GM21786 (cell line): ENCODE measurements at regions not wholly inside any gene's neighbourhood (a gene's known extent, or its start where the extent isn't known, plus 50 kb on each side); places are given as distances from the start of the nearest gene placed in this dataset.

Experiments
- ATAC-seq: cut with Tn5 transposase; IDR thresholded peaks from one replicate; pipeline ENCODE4 v1.9.1; 2021; ENCODE audit not compliant: unreplicated experiment

GRCh38 chr11:92854162-92854561 is 115.3 kb upstream of the MTNR1B start:
- ATAC-seq, result no peak

GRCh38 chr11:92854952-92855351 is 114.5 kb upstream of the MTNR1B start:
- no peak for ATAC-seq

GRCh38 chr11:92855607-92856405 is 113.6 kb upstream of the MTNR1B start:
- ATAC-seq, result no peak

- ATAC-seq, result no peak
Measured at GRCh38 chr11:92857407-92857806, 112.0 kb upstream of the MTNR1B start.

GRCh38 chr11:92859156-92859690 is 110.2 kb upstream of the MTNR1B start:
- ATAC-seq, result no peak

- ATAC-seq, result no peak
Measured at GRCh38 chr11:92861634-92862033, 107.8 kb upstream of the MTNR1B start.

GRCh38 chr11:92865352-92865751 is 104.1 kb upstream of the MTNR1B start:
- no peak for ATAC-seq

GRCh38 chr11:92866679-92867282 is 102.7 kb upstream of the MTNR1B start:
- ATAC-seq, result no peak

- ATAC-seq, result no peak
Measured at GRCh38 chr11:92867913-92868619, 101.4 kb upstream of the MTNR1B start.

- ATAC-seq, result no peak
Measured at GRCh38 chr11:92869716-92870115, 99.7 kb upstream of the MTNR1B start.

GRCh38 chr11:92870196-92870832 is 99.1 kb upstream of the MTNR1B start:
- no peak for ATAC-seq

- ATAC-seq, result no peak
Measured at GRCh38 chr11:92873551-92873950, 95.9 kb upstream of the MTNR1B start.

GRCh38 chr11:92875473-92875872 is 94.0 kb upstream of the MTNR1B start:
- no peak for ATAC-seq

GRCh38 chr11:92879086-92879485 is 90.4 kb upstream of the MTNR1B start:
- no peak for ATAC-seq

- ATAC-seq, result no peak
Measured at GRCh38 chr11:92880381-92880780, 89.1 kb upstream of the MTNR1B start.

GRCh38 chr11:92881940-92882450 is 87.5 kb upstream of the MTNR1B start:
- ATAC-seq, result no peak

GRCh38 chr11:92882828-92883611 is 86.4 kb upstream of the MTNR1B start:
- ATAC-seq, result no peak

- no peak for ATAC-seq
Measured at GRCh38 chr11:92885600-92885999, 83.9 kb upstream of the MTNR1B start.

GRCh38 chr11:92886243-92886905 is 83.1 kb upstream of the MTNR1B start:
- ATAC-seq, result peak; percentile 71

GRCh38 chr11:92888696-92889095 is 80.8 kb upstream of the MTNR1B start:
- no peak for ATAC-seq
